ENCODE measurements at regions not wholly inside any gene's neighbourhood (a gene's known extent, or its start where the extent isn't known, plus 50 kb on each side); places are given as distances from the start of the nearest gene placed in this dataset.

DNA sequence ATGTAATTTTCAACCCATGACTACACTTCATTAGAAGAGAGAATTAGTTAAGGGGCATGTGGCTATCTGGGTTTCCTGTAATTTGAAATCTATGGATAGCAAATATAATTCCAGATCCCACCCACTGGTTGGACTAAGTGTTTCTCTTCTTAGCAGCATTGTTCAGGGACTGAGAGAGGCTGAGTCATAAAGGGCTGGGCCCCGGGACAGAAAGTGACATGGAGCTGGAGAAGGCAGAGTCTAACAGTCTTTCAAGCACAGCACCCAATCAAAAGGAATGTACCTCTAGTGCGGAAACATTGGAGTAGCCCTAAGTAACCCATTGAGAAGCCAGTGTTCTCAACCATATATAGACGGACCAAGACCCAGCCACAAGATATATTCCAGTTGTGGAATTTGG is 363.9 kb downstream of the DHX35 start:
- DNase-seq: no peak

DNA sequence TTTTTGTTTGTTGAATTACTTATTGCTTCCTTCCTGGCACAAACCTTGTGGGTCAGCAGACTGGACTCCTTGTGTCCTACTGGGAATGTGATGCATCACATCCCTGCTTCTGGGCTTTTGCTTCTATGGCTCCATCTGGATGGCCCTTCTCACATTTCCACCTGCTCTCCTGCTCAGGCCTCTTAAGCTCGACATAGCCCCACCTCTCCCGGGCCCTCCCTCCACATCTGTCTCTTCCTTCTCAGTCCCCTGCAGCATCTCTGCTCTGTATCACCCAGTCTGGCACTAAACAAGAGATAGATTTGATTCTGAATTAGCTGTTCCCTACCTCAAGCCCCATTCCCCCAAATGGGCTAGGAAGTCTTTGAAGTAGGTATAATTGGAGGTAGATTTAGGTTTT is 356.8 kb downstream of the DHX35 start:
- DNase-seq: no peak

DNA sequence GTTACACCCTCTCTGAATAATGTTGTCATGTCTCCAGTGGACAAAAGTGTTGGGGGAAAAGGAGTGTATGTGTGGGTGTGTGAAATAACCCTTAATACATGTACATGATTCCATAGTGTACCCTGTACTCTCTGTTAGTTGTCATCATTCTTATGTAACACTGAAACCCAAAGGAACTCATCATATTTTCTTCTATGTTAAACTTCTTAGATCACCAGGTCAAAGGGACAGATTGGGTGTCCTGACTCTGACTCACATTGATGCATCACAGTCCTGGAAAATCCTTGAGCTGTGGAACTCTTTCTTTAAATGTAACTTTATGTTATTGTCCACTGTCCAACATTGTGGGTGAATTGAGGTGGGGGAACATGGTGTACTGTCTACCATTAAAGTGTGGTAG is 350.5 kb downstream of the DHX35 start:
- no peak for DNase-seq

DNA sequence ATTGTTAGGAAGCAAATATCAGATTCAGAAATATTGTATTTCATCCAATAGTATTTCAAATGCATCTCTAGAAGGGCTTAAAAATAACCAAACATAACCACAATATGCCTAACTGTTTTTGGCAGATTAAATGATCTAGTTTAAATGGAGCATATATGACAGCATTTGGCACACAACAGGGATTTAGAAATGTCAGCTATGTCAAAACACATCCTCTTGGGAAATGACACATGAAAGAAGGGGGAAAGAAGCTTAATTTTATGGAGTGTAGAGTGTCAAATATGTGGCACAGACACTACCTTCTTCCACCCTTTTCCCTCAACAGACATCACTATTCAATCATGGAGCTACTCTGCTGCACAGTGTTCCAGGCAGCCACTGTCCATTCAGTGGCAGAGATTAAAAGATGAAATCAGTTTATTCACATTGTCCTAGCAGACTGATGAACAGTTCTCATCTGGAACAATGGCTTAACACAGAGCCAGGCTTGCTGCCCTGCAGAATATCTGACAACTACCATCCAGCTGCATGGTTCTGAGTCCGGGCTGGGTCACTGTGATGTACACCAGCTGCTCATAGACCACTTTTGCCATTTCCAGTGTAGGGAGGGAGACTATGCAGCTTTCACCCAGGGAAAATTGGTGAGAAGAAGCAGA is 349.8 kb downstream of the DHX35 start:
- DNase-seq: no peak

DNA sequence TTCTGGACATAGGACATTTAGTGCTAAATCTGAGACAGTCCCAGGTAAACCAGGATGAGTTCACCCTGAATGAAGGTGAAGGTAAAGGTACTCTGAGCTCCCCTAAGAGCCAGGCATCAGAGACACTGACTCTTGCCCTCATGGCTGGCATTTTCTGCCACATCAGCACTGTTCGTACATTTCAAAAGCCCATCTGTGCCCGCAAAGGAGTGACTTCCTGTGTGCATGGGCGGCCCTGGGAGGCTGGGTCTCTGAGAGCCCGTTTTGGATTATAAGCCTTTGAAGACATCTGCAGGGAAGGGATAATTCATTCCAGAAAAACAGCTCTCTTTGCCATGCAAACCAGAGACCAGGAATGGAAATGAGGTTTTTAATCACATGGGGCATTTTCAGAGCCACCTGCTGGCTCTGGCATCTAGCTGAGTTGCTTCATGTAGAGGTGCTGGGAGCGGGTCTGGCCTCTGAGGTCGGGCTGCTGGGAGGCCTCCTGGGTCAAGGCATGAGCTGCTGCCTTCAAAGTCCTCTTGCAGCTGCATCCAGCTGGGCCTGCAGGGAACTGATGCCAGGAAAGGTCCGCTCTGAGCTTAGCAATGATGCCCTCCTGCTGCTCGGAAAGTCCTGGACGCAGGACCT is 348.3 kb downstream of the DHX35 start:
- no peak for DNase-seq

DNA sequence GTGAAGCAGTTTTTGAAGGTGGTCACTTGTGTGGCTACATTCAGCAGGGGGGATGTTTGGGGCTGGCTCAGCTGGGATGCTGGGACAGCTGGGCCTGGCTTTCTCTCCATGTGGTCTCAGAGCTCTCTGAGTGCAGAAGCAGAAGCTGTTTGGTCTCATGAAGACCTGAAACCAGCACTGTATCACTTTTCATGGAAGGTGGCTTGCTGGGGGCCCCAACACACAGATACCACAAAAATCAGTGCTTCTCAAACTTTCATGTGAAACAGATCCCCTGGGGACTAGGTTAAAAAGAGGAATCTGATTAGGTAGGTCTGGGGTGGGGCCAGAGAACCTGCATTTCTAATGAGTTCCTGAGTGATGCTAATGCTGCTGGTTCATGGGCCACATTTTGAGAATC is 347.3 kb downstream of the DHX35 start:
- DNase-seq: no peak

DNA sequence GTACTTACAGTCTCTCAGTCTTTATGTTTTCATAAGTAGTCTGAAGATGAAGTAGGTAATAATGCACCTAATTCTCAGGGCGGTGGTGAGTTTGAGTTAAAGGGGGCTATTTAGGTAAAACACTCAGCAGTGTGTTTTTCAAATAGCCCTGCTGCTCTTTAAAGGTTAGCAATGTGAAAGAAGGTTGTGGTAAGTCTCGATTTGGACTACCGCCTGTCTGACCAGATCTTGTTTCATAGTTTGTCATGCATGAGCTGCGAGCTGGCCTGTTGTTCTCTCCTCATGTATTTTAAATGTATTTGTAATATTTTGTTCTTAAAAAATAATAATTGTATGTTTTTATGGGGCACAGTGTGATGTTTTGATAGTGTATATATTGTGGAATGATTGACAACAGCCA is 340.2 kb downstream of the DHX35 start:
- no peak for DNase-seq

DNA sequence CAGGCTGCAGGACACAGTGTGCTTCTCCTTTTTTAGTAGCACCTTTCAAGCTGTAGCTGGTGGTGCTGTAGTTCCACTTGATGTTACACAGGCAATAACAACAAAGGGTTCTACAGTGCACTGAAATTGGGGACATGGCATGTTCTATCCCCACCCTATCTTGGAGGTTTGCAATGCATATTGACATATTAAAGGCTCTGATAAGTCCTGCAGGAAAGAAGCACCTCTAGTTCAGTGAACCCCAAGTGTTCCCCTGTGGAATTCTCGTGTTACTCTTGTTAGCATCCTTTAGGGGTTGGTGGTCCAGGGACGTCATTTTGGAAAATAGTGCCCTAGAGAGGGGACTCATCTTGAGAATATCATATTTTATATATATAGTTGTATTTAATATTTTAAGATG is 337.6 kb downstream of the DHX35 start:
- no peak for DNase-seq

DNA sequence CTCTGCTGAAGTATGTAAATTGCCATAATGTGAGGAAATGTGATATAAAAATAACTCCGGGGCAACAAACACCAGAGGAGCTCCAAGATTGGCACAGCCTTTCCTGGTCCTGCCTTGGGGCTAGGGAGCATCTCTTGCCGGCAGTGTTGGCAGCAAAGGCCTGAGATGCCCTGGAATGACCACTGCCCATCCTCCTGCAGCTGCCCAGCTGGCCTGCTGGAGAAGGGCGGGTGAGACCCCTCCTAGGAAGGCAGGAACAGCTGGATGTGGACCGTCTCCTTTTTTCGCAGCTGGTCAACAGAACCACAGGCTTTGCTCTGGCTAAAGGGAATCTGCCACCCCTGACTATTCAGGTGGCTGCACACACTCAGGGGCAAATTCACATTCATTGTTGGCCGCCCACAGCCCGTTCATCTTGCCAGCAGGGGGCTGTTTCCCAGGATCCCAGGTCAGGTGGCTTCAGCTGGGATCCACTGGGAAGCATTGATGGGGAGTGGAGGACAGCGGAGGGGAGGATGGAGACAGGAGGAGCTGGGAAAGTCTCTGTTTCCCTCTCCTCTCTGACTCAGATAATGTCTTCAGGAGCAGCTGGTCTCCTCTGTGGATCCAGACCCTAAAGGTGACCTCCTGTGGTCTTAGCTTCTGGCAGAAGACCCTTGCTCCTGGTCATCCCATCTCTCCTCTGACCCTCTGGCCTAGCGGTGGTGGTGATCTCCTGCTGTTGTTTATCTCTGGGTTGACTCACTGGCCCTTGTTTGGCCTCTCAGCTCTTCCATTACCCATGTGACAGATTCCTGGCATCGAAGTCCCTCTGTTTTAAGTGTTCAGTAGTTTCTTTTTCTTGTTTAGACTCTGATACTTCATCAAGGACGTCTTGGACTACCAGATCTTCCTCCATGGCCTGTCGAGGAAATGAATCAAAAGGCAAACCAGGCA is 336.7 kb downstream of the DHX35 start:
- no peak for DNase-seq

DNA sequence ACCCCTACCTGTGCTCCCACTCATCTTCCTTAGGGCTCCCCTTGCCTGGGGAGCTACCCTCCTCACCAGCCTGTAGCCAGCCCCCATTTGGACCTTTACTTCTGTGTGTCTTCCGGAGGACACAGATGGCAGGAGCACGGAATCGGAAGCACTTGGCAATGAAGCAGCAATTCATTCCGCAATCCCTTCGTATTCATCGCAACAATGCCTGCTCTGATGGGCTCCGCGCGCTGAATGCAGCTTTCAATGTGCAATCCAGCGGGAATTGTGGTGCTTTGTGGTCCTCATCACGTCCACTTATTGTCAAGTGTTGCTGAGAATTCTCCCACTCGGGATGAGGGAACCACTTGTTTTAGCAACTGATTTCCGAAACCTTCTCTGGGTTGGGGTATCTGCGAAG is 336.0 kb downstream of the DHX35 start:
- DNase-seq: no peak

DNA sequence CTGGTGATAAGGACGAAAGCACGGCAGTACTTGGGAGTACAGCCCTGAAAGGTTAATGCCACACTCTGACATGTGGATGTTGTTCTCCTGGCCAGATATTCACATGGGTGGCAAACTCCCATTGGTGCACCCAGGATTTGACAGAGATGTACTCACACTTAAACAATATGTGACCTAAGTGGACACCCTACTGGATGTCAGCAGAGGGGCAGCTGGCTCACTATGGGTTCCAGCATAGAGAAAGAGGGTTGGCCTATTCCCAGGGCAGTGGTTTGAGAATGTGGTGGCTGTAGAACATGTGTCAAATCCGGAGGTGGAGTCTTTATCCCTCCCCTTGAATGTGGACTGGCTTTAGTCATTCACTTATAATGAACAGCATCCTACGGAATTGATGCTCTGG is 333.2 kb downstream of the DHX35 start:
- DNase-seq: no peak

DNA sequence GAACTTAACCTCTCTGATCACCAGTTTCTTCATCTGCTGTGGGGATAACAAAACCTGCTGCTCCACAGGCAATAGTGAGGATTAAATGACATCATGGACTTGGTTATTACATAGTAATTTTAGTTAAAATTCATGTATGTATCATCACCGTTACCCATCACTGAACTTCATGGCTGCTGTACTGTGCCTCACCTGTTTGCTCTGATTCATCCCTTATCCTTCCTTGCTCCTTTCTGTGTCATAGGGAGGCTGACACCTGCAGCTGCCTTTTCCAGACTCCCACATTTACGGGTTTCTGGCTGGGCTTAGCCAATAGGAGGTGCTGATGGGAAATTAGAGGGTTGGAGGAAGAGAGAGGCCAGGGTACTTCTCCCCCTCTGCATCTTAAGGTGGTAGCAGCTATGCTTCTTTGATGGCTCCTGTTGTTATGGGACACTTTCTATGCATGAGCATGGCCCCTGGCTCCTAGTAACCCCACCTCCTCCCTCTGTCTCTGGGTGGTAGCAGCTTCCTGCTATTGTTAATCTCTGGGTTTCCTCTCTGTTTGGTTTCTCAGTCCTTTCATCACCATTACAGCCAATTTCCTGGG is 332.1 kb downstream of the DHX35 start:
- DNase-seq: no peak

DNA sequence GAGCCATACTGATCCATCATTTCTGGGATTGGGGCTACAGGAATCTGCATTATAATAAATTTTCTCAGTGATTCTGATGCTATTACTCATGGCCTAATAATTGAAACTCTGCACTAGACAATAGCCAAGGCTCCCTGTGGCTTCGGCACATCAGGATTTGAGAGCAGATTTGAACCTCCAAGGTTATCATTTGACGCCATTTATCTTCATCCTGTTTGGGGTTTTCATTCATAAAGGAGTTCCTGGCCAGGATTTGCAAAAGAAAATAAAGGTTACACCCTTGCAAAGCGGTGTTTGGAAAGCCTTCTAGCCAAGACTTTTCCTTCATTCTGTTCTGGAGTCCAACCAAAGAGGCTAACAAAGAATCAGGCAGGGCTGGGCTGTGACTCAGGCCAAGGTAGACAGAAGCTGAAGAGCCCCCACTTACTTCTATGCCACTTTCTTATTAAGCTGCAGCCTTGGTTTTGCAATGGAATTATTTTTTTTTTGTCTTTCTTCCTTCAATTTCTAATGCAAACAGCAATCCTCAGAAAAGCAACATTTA is 330.1 kb downstream of the DHX35 start:
- no peak for DNase-seq

DNA sequence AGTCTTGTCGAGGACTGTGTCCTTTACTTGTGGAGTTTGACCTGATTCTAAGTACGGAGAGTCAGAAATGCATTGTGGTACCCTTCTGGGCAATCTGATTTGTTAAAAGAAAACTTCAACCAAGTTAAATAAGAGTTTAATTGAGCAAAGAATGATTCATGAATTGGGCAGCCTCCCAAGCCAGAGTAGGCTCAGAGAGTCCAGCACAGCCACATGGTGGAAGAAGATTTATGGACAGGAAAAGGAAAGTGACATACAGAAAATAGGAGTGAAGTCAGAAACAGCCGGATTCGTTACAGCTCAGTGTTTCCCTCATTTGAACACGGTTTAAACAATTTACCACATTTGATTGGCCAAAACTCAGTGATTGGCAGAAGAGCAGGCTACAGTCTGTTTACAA is 329.2 kb downstream of the DHX35 start:
- no peak for DNase-seq

DNA sequence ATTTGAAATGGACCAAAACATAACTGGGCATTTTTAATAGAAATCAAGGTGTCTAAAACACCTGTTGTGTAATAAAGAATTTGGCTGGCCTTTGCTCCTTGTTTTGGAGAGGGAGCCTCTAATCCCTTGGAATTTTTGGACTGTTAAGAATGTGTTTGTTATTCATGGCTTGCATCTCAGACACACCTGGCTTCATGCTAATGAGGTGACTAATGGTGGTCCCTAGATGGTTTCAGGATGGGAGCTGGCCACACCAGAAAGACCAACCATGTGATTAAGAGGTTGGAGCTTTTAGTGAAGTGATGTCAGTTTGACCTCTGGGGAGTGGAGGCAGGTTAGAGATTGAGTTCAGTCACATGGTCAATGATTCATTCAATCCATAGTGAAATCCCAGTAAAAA is 328.4 kb downstream of the DHX35 start:
- no peak for DNase-seq

DNA sequence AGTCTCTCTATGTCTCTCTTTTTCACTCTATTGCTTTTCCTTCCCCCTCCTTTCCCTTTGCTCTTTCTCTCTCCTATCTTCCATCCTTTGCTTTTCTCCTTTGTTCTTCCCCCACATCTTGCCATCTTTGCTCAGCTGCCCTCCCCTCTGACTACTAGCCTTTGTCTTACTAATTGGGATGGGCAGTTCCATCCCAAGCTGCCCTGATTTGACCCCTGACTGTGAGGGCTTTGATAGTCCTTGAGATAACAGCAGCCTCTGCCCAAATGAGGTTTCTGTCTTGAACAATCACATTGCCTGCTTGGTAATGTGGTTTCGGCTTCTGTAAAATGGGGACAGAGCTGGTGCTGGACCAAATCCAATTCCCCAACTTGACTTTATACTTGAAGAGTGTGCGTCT is 327.7 kb downstream of the DHX35 start:
- no peak for DNase-seq

DNA sequence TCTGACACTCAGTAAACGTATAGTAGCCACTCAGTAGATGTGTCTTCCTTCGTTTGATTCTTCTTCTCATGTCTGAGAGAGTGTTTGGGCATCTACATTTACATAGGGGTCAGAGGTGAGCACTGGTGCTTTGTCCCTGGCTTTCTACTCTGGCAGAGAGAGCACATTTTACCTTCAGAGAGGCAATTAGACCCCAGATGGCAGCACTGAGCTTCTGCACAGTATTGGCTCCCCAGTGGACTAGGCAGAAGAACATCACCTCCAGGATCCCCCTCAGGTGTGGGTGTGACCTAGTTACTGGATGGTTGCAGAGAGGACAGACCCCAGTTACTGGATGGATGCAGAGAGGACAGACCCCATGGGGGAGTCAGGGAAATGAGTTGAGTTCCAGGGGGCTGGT is 327.2 kb downstream of the DHX35 start:
- no peak for DNase-seq

DNA sequence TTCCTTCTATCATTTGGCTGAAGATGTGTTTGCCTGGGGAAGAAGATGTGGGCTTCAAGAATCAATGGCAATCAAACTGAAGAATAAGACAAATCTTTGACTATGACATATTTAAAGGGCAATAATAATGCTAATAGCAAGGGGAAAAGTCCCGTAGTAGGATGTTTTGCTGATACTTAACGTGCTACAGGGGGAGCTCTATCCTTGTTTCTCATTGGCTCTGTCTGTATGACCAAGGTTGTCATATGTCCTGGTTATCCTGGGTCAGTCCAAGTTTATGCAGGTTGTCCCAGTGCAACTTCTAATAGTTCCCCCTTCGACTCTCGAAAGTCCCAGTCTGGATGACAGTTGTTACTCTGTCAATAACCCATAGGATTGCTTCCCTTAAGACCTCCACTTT is 321.3 kb downstream of the DHX35 start:
- no peak for DNase-seq

DNA sequence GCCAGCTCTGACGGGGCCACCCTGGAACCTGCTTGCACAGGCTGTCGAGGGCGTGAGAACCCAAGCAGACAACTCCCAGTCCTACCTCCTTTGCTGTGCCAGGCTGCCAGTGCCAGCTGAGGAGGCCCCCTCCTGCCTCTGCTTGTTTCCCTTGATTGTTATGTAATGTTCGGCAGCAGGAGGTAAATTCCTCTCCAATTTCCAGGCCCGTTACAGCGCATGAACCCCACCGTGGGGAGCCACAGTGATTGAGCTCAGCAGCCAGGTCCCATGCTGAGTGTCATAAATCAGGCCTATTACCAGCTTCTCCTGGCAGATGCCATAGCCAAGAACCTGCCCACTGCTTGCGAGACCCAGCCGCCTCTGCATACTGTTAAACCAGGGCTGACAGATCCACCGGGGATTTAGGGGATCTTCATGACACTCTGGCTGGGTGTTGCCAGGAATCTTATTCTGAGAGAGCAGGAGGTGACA is 320.5 kb downstream of the DHX35 start:
- DNase-seq: no peak

DNA sequence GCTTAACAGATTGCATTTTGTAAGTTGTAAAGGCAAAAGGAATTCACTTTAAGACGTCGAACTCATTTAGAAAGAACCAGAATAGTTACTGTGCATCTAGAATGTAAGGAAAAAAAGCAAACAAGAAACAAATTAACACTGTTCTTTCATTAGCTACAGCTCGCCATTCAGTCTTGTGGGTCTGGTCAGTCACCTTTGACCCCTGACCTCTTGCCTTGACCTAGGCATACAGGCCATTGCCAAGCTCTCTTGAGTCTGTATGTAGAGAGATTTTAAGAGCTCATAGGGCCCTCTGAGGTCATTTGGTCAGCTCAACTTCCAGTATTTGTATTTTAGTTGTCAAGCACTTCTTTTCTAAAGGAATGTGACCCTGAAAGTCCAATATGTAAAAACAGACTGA is 318.7 kb downstream of the DHX35 start:
- DNase-seq: no peak

DNA sequence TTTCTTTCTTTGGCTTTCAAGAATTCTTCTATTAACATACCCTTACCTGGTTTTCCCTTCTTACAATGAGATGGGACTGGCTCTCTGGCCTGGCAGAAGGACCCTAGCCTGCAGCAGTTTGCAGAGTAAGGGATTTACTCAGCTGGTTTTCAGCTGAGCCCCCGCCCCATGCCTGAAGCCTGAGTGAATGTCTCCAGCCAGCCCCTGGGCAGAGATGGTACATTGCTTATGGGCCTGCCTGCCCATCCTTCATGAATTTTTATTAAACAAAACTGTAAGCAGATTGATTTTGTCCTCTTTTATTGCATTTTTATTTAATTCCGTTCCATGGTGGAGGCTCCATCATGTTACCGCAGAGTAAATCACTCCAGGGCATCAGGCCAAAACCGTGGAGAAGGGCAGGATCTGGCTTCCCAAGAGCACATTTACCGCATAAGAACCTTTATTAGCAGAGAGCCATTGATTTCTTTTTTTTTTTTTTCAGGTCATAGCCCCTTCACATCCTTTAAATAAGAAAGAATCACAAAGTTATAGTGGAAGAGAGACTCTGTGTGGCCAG is 316.2 kb downstream of the DHX35 start:
- no peak for DNase-seq

DNA sequence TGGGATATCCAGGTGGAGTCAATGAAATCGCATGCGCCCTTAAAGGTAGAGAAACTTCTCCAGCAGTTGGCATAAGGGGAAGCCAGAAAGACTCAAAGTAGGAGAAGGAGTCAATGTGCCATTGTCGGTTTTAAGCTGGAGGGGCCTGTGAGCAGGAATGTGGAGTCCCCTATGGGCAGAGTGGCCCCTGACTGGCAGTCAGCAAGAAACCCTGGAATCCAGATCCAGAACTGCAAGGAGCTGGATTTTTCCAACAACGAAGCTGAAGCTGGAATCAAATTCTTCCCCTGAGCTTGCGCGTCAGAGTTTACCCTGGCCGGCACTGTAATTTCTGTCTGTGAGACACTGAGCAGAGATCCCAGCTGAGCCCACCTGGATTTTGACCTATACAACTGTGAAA is 315.0 kb downstream of the DHX35 start:
- no peak for DNase-seq

All from CD4-positive, alpha-beta T cell treated with Interleukin-15 for 1 hour (primary cell).